ENCODE measurements at regions not wholly inside any gene's neighbourhood (a gene's known extent, or its start where the extent isn't known, plus 50 kb on each side); places are given as distances from the start of the nearest gene placed in this dataset.

DNA sequence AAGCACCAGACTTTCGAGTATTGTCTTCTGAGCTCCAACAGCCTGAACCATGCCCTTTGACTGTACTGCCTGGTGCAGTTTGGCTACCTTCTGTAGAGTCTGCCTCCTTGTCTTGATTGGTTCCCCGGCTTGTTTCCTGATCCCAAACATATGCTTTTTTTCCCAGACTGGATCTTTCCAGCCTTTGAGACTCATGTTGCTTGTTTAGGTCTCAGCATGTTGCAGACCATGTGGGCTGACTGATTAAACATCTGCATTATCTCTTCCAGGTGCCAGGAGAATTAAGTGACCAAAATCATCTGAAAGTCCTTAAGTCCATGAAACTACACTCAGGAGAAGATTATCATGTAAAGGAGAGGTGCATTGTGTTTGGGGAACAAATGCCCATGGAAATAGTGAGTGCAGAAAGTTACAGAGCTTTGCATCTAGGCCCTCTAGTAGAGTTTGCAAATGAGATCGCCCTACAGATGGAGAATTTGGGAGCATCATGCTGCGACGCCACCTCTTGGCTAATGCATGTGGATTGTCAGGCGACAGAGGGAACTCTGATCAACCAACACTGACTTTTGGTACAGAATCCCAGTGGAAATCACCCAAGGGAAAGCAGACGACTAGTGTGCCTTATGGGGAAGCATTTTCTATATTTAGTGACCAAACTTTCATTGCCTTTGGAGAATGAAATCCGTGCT, 188.8 kb downstream of the BLID start:
- TF ChIP-seq TEAD4 (IDR thresholded peaks at IDR 0.05; ENCODE audit: borderline replicate concordance, insufficient read depth) (no peak), CTCF (IDR thresholded peaks at IDR 0.05) (no peak), EP300 (IDR thresholded peaks at IDR 0.05; ENCODE audit: borderline replicate concordance in 1 of 2, low read depth in 1 of 2, low read length in 1 of 2) (no peak), SIN3A (IDR thresholded peaks at IDR 0.05; ENCODE audit: borderline replicate concordance, low read depth, low read length) (no peak), FOSL2 (IDR thresholded peaks at IDR 0.05; ENCODE audit: borderline replicate concordance, low read depth) (no peak), YY1 (IDR thresholded peaks at IDR 0.05; ENCODE audit: low read depth) (no peak), SMC3 (IDR thresholded peaks at IDR 0.05; ENCODE audit: low read depth, low read length) (no peak), POLR2AphosphoS5 (IDR thresholded peaks at IDR 0.05; ENCODE audit: low read depth, low read length) (no peak), FOXM1 (IDR thresholded peaks at IDR 0.05; ENCODE audit: low read depth) (no peak), ELF1 (IDR thresholded peaks at IDR 0.05) (no peak), GATA2 (CRISPR knock-in tag; IDR thresholded peaks at IDR 0.05) (no peak), EZH2phosphoT487 (IDR thresholded peaks at IDR 0.05; ENCODE audit: borderline replicate concordance, low read depth) (no peak)
- TF ChIP-seq, protein P1, sequence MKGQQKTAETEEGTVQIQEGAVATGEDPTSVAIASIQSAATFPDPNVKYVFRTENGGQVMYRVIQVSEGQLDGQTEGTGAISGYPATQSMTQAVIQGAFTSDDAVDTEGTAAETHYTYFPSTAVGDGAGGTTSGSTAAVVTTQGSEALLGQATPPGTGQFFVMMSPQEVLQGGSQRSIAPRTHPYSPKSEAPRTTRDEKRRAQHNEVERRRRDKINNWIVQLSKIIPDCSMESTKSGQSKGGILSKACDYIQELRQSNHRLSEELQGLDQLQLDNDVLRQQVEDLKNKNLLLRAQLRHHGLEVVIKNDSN (IDR thresholded peaks at IDR 0.05; ENCODE audit: borderline replicate concordance, low read depth): no peak
- TF ChIP-seq, protein P2, sequence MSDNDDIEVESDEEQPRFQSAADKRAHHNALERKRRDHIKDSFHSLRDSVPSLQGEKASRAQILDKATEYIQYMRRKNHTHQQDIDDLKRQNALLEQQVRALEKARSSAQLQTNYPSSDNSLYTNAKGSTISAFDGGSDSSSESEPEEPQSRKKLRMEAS (IDR thresholded peaks at IDR 0.05; ENCODE audit: low read depth): no peak
